WI38 (cell line): ENCODE measurements at regions not wholly inside any gene's neighbourhood (a gene's known extent, or its start where the extent isn't known, plus 50 kb on each side); places are given as distances from the start of the nearest gene placed in this dataset.

Experiments used
- H3K4me3 ChIP-seq: 2 replicates; pipeline ENCODE4 v1.5.1; 2011; ENCODE audit warnings: low read depth, mild to moderate bottlenecking, control low read depth, low read length
- TF ChIP-seq, protein P1 (sequence below): IDR thresholded peaks from 2 replicates; pipeline ENCODE4 v1.5.1; 2012; ENCODE audit warnings: low read depth, mild to moderate bottlenecking, control low read depth, low read length

DNA sequence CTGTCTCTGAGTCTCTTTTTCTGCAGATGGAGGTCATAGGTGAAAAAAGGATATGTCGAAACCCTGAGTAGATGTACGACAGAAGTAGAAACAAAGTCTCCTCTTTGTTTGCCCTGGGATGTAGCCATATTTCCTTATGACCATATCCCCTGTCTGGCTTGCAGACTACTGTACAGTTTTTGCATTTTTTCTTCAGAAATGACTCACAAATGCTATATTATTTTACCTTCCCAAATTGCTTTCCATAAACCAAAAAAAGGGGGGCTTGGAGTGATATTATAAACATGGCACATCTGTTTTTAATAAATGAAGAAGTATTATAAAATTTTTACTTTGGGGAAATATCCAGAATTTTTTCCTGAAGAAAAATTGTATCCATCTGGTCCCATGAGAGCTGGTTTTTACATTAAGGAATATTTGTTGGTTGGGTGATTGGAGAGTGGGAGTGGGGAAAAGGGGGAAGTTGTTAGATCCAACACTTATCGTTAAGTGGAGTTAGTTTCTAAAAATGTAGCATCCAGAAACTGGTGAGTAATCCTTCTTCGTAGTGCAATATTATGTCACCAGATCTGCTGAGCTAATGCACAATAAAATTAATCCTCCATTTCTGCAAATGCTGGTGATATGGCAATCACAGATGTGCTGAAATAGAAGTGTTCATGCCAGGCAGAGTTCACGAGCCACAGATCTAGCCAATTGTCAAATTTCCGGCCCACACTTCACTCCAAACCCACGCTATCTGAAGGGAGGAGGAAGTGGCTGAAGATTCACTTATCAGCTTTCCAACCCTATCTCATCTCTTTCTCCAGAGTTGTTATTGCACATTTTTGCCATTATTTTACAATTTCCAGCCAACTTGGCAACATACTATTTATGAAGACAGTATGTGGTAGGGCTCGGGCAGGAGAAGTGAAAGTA lies 313.6 kb upstream of the ATP11B start:
- TF ChIP-seq, protein P1, sequence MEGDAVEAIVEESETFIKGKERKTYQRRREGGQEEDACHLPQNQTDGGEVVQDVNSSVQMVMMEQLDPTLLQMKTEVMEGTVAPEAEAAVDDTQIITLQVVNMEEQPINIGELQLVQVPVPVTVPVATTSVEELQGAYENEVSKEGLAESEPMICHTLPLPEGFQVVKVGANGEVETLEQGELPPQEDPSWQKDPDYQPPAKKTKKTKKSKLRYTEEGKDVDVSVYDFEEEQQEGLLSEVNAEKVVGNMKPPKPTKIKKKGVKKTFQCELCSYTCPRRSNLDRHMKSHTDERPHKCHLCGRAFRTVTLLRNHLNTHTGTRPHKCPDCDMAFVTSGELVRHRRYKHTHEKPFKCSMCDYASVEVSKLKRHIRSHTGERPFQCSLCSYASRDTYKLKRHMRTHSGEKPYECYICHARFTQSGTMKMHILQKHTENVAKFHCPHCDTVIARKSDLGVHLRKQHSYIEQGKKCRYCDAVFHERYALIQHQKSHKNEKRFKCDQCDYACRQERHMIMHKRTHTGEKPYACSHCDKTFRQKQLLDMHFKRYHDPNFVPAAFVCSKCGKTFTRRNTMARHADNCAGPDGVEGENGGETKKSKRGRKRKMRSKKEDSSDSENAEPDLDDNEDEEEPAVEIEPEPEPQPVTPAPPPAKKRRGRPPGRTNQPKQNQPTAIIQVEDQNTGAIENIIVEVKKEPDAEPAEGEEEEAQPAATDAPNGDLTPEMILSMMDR = no peak
- H3K4me3 ChIP-seq = no peak overlapping the region

DNA sequence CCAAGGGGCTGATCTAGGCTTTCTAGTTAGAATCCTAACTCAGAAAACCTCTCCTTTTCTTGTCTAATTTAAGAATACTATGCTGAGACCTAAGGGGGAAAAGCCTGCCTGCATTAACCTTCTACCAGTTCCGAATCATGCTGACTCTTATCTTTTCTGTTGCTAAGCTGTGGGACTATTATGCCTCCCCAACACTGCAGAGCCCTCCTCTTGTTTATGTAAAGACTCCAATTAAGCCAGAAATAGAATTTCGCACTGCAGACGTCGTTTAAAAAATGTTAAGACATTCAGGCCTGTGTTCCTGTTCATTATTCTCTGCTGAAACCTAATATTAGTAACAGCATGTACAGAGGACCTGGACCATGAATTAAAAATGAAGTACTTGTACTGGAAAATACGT lies 310.6 kb upstream of the ATP11B start:
- H3K4me3 ChIP-seq = no peak overlapping the region
- TF ChIP-seq, protein P1 = no peak

DNA sequence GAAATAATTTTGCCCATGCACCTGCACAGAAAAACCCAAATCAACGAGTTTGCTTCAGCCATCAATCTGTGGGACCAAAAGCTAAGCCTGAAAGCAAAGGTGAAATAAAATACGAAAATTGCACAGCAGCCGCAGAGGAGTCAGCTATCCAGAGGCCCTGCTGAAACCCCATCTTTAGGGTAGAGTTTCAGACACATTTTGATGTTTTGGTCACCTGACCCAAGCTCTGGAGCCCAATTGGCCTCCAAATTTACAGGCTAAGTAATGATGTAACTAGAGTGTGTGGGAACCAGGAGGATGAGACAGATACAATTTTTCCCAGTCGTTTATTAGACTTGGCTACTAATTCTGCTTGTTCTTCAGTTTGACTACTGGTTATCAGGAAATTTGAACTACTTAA lies 308.6 kb upstream of the ATP11B start:
- TF ChIP-seq, protein P1 = no peak
- no peak overlapping the region for H3K4me3 ChIP-seq

DNA sequence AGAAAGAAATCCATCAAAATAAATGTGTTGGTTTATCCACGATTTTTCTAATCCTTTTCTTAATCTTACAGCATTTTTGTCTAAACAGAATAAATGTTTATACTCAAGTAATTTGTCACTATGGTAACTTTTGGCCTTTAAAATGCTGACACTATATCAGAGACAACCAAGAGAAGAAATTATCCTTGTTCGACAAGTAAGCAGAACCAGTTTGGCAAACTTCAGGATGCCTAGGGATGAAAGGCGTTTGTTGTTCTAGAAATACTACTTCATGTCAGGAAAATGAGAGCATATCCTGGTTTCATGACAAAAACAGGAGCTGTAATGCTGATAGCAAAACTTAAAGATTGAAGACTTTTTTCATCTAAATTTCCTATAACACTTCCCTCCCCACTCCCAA lies 308.0 kb upstream of the ATP11B start:
- H3K4me3 ChIP-seq = no peak overlapping the region
- TF ChIP-seq, protein P1 = no peak

DNA sequence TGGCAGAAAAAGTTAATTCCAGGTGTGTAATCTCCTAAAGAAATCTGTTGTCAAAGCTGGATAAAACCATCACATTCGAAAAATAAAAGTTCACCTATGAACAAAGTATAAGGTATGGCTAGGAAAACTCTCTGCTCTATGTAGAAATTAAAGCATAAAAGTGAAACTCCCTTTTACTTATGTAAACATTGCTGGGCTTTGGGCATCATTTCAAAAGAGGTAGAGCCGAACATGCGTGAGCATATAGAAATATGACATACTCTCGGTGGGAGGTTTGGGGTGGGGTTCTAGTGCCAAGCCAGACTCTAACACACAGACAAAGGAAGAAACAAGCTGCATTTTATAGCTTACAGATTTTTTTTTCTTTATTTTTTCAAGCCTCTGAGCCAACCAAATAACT lies 306.8 kb upstream of the ATP11B start:
- TF ChIP-seq, protein P1 = no peak
- H3K4me3 ChIP-seq = no peak overlapping the region

DNA sequence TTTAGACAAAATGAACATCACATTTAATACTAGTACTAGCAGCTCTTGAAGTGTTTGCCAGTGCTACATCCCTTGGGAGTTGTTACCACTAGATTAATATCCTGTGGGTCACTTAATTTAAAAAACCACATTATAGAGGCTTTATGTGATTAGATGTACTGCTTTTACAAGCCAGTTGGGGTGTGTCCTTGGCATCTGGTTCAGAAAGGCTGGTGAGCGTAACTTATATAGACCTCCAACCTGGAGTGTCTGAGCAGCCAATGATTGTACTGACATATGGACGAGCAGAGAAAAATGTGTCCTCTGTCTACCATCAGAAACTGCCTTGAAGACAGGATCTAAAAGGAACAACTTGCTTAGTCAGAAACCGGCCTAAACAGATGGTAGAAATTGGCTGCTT lies 306.2 kb upstream of the ATP11B start:
- TF ChIP-seq, protein P1 = no peak
- no peak overlapping the region for H3K4me3 ChIP-seq

DNA sequence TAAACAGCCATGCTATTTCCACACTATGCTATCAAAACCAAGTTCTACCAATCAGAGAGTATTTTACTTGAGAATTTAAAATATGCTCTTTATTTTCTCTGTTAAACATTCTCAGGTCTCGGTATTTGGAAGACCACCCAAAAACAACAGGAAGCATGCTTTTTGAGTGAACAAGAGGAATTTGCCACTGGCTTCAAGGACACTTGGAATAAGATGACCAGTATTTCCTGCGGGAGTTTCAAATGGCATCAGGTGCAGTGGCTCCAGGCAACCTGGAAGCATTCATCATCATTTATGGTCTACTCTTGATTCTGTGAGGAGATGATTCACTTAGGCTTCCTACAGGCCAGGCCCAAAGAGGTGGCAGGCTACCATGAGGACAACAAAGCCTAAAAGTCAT lies 305.7 kb upstream of the ATP11B start:
- TF ChIP-seq, protein P1 = no peak
- H3K4me3 ChIP-seq = no peak overlapping the region
